H1 (cell line): ENCODE measurements at regions not wholly inside any gene's neighbourhood (a gene's known extent, or its start where the extent isn't known, plus 50 kb on each side); places are given as distances from the start of the nearest gene placed in this dataset.

ENCODE experiments used
- CTCF ChIA-PET: fragments of 300-600 bp; sonication (Branson Sonifier 250); formaldehyde crosslinking; loops from one replicate; lab custom pipeline; 2021; ENCODE audit not compliant: partially characterized antibody; lab: Charles Lee
- POLR2A ChIA-PET: fragments of 300-600 bp; sonication (Branson Sonifier 250); formaldehyde crosslinking; loops from one replicate; lab custom pipeline; 2021; ENCODE audit warnings: inconsistent platforms; ENCODE audit not compliant: partially characterized antibody; lab: Charles Lee
- DNase-seq, 2 experiments: peaks; one replicate each; pipeline versions ENCODE4 v3.0.0 to v3.0.0-alpha.2; 2010 to 2022; ENCODE audit warnings: low spot score in 2 of 2, low read depth in 1 of 2, mixed read lengths in 1 of 2
- FAIRE-seq: peaks from 2 replicates; lab custom pipeline; 2011; peaks lifted over from hg19 to GRCh38; lab: Jason Lieb, UNC
- H2AFZ ChIP-seq: 2 replicates; pipeline ENCODE4 v1.8.1; 2012; ENCODE audit warnings: low read length, inconsistent platforms
- H2AK5ac ChIP-seq: 2 replicates; pipeline ENCODE4 v1.6.1; 2013; ENCODE audit warnings: low read depth, low read length
- H2BK120ac ChIP-seq: replicated peaks from 2 replicates; pipeline ENCODE3; 2013; ENCODE audit warnings: low read depth, low read length, inconsistent platforms
- H2BK12ac ChIP-seq: 2 replicates; pipeline ENCODE4 v1.6.1; 2013; ENCODE audit warnings: low read depth, low read length
- H2BK15ac ChIP-seq: 2 replicates; pipeline ENCODE4 v1.6.1; 2013; ENCODE audit warnings: low read length
- H2BK20ac ChIP-seq: 2 replicates; pipeline ENCODE4 v1.6.1; 2013; ENCODE audit warnings: low read length
- H2BK5ac ChIP-seq: 2 replicates; pipeline ENCODE4 v1.6.1; 2013; ENCODE audit warnings: low read depth, low read length
- H3K14ac ChIP-seq: 2 replicates; pipeline ENCODE4 v1.6.1; 2013; ENCODE audit warnings: inconsistent platforms; ENCODE audit not compliant: insufficient read length
- H3K18ac ChIP-seq: 2 replicates; pipeline ENCODE4 v1.6.1; 2013; ENCODE audit warnings: low read length; ENCODE audit errors: extremely low read depth
- H3K23ac ChIP-seq: 2 replicates; pipeline ENCODE4 v1.6.1; 2013; ENCODE audit warnings: inconsistent platforms; ENCODE audit not compliant: insufficient read length
- H3K23me2 ChIP-seq: 2 replicates; pipeline ENCODE4 v1.6.1; 2013; ENCODE audit warnings: low read depth, low read length
- H3K27ac ChIP-seq: 2 replicates; pipeline ENCODE4 v1.6.1; 2011; ENCODE audit warnings: low read depth, low read length, inconsistent platforms
- H3K27me3 ChIP-seq, 4 experiments: replicated peaks in 1 of 4; 1 replicate in 1 of 4; 2 replicates in 3 of 4; pipeline versions ENCODE4 v1.6.1 to v1.8.1; 2011 to 2013; ENCODE audit warnings: low read length in 3 of 4, mild to moderate bottlenecking in 3 of 4, inconsistent platforms in 2 of 4, mixed read lengths in 2 of 4, moderate library complexity in 1 of 4; ENCODE audit not compliant: control insufficient read depth in 3 of 4, insufficient read depth in 3 of 4; ENCODE audit errors: extremely low read depth in 1 of 4
- H3K36me3 ChIP-seq, 4 experiments: 2 replicates each; pipeline versions ENCODE4 v1.6.1 to v1.8.1; 2011 to 2013; ENCODE audit warnings: mild to moderate bottlenecking in 4 of 4, low read length in 3 of 4, moderate library complexity in 2 of 4, control low read depth in 1 of 4, inconsistent platforms in 1 of 4; ENCODE audit not compliant: insufficient read depth in 4 of 4, control insufficient read depth in 2 of 4
- H3K4ac ChIP-seq: replicated peaks from 2 replicates; pipeline ENCODE3; 2013; ENCODE audit warnings: low read length, low read depth, mixed read lengths, inconsistent platforms; ENCODE audit not compliant: insufficient read length
- H3K4me1 ChIP-seq, 4 experiments: replicated peaks in 1 of 4; 1 replicate in 1 of 4; 2 replicates in 3 of 4; pipeline versions ENCODE4 v1.6.1 to v1.8.1; 2011 to 2013; ENCODE audit warnings: low read length in 3 of 4, inconsistent platforms in 2 of 4, mixed read lengths in 1 of 4; ENCODE audit not compliant: insufficient read depth in 4 of 4, control insufficient read depth in 3 of 4
- H3K4me2 ChIP-seq, 2 experiments: 2 replicates each; pipeline versions ENCODE4 v1.6.1 to v1.8.1; 2011 to 2013; ENCODE audit warnings: low read depth in 2 of 2, low read length in 2 of 2, control low read depth in 1 of 2, inconsistent platforms in 1 of 2, mild to moderate bottlenecking in 1 of 2; ENCODE audit not compliant: insufficient read depth in 1 of 2
- H3K4me3 ChIP-seq, 4 experiments: fragments of 200-600, 300-600 bp in 1 of 4; sonication (generic), shearing (Covaris generic), sonication (Bioruptor Twin) in 1 of 4; 2 replicates each; pipeline versions ENCODE4 v1.5.1 to v1.8.1; 2011 to 2016; ENCODE audit warnings: low read length in 4 of 4, low read depth in 3 of 4, control low read depth in 2 of 4, inconsistent platforms in 2 of 4, mild to moderate bottlenecking in 2 of 4, mixed read lengths in 1 of 4, moderate library complexity in 1 of 4; ENCODE audit not compliant: insufficient read depth in 2 of 4; ENCODE audit errors: extremely low read depth in 1 of 4
- H3K56ac ChIP-seq: replicated peaks from 2 replicates; pipeline ENCODE3; 2013; ENCODE audit warnings: low read depth, mild to moderate bottlenecking, mixed read lengths, low read length, inconsistent platforms; ENCODE audit not compliant: insufficient read length
- H3K79me1 ChIP-seq: 2 replicates; pipeline ENCODE4 v1.6.1; 2013; ENCODE audit warnings: low read depth, low read length, control low read depth
- H3K79me2 ChIP-seq, 2 experiments: 2 replicates each; pipeline versions ENCODE4 v1.6.1 to v1.8.1; 2012 to 2013; ENCODE audit warnings: low read length in 2 of 2, mild to moderate bottlenecking in 2 of 2, inconsistent platforms in 1 of 2; ENCODE audit not compliant: insufficient read depth in 2 of 2, control insufficient read depth in 1 of 2
- H3K9ac ChIP-seq, 4 experiments: replicated peaks in 1 of 4; 1 replicate in 1 of 4; 2 replicates in 3 of 4; pipeline versions ENCODE4 v1.6.1 to v1.8.1; 2011 to 2013; ENCODE audit warnings: low read depth in 3 of 4, low read length in 3 of 4, control low read depth in 2 of 4, mild to moderate bottlenecking in 2 of 4, moderate library complexity in 2 of 4, inconsistent platforms in 1 of 4; ENCODE audit errors: extremely low read depth in 1 of 4
- H3K9me3 ChIP-seq, 2 experiments: 2 replicates each; pipeline versions ENCODE4 v1.6.1 to v1.8.1; 2012 to 2013; ENCODE audit warnings: mild to moderate bottlenecking in 2 of 2, moderate library complexity in 2 of 2, control low read depth in 1 of 2, inconsistent platforms in 1 of 2, low read depth in 1 of 2, low read length in 1 of 2, mixed read lengths in 1 of 2; ENCODE audit not compliant: insufficient read depth in 2 of 2
- H4K20me1 ChIP-seq, 2 experiments: replicated peaks in 1 of 2; 2 replicates each; pipeline versions ENCODE3 to v1.8.1; 2011 to 2013; ENCODE audit warnings: inconsistent platforms in 2 of 2, low read length in 2 of 2, mild to moderate bottlenecking in 1 of 2; ENCODE audit not compliant: insufficient read depth in 2 of 2, control insufficient read depth in 1 of 2
- H4K5ac ChIP-seq: 2 replicates; pipeline ENCODE4 v1.6.1; 2013; ENCODE audit warnings: low read length, low read depth, mixed read lengths, inconsistent platforms; ENCODE audit not compliant: insufficient read length
- H4K8ac ChIP-seq: 2 replicates; pipeline ENCODE4 v1.8.0; 2013; ENCODE audit warnings: mild to moderate bottlenecking, moderate library complexity, low read length, inconsistent platforms; ENCODE audit not compliant: insufficient read depth; ENCODE audit errors: extremely low read depth
- H4K91ac ChIP-seq: replicated peaks from 2 replicates; pipeline ENCODE3; 2013; ENCODE audit warnings: low read length, mixed read lengths, inconsistent platforms; ENCODE audit not compliant: insufficient read length
- HDAC2 ChIP-seq, 2 experiments: fragments of 300-600 bp in 1 of 2; sonication (generic) in 1 of 2; IDR thresholded peaks; 2 replicates each; pipeline ENCODE4 v1.6.1; 2011 to 2012; ENCODE audit warnings: low read depth in 2 of 2, low read length in 2 of 2, mild to moderate bottlenecking in 2 of 2, moderate library complexity in 2 of 2, borderline replicate concordance in 1 of 2, inconsistent platforms in 1 of 2
- MAFK ChIP-seq: IDR thresholded peaks from 2 replicates; pipeline ENCODE4 v1.6.1; 2012; ENCODE audit warnings: low read depth, mild to moderate bottlenecking, improper control_type of control experiment, low read length
- TEAD4 ChIP-seq: IDR thresholded peaks from 2 replicates; pipeline ENCODE4 v1.6.1; 2012; ENCODE audit warnings: low read depth, low read length, inconsistent platforms, mixed read lengths
- WGBS, 2 experiments: shearing (Covaris generic) in 1 of 2; methylation state at CpG; one replicate each; pipeline versions ENCODE4 v1.1.6 to v1.1.7; 2013 to 2015; ENCODE audit warnings: low lambda C conversion rate in 2 of 2, mixed read lengths in 2 of 2, inconsistent platforms in 1 of 2, low coverage in 1 of 2, missing lambda C conversion rate in 1 of 2; ENCODE audit not compliant: insufficient replicate concordance in 2 of 2, insufficient coverage in 1 of 2, insufficient read length in 1 of 2; ENCODE audit errors: extremely low coverage in 1 of 2, missing lambda C conversion rate in 1 of 2; 5-methylcytosine and 5-hydroxymethylcytosine counted together

DNA sequence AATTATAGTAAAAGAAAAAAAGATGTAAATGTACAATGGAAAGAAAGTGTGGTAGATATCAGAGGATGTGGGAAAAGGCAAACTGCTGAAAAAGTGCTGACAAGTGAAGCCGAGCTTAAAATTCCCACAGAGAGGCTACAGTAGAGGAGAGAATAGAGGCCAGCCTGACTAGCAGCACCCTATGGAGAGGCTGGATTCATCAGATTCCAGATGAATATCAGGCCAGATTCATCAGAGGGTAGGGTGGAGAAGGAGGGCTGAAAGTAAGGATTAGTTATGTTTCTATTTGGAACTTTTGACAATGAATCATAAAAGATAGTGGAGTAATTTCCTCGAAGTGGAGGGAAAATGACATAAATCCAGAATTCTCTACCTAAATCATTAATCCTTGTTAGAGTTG lies 60.4 kb upstream of the NEK7 start:
- Histone ChIP-seq H4K20me1 (no peaks in the 10 kb centered on the region), H3K27me3 (no peaks in the 10 kb centered on the region), H3K56ac (no peak overlapping the region), H3K9me3 (no peaks in the 10 kb centered on the region)
- no peak for DNase-seq
- TF ChIP-seq TEAD4 (peak; percentile 70; the same call in 1 of the 2 replicates), MAFK (peak; percentile 44; the same call in 1 of the 2 replicates), HDAC2 (IDR thresholded peaks at IDR 0.05; ENCODE audit: borderline replicate concordance in 1 of 2, low read depth in 2 of 2, low read length in 2 of 2) (no peak)
- TF ChIP-seq, all 59 proteins: peak for 2
- CTCF ChIA-PET: interaction anchor here (0.9 kb wide), 1 partner anchor 12 kb away, joined by 3 read pairs; no protein-coding TSS in a partner anchor
- H2BK15ac ChIP-seq: no peak overlapping the region
- no peak overlapping the region for H4K8ac ChIP-seq
- POLR2A ChIA-PET: no interaction called here
- no peak overlapping the region for H2AK5ac ChIP-seq
- H3K4me1 ChIP-seq: peaks cover 0 to 3% (median 0%) of the 10 kb centered on the region in 4 experiments; a peak in 2 of 7 replicates
- H3K36me3 ChIP-seq: no peaks in the 10 kb centered on the region
- no peak for FAIRE-seq
- no peak overlapping the region for H3K4me3 ChIP-seq
- no peaks in the 10 kb centered on the region for H3K79me1 ChIP-seq
- H2BK20ac ChIP-seq: no peak overlapping the region
- H3K14ac ChIP-seq: no peak overlapping the region
- H4K5ac ChIP-seq: no peak overlapping the region
- no peak overlapping the region for H3K4ac ChIP-seq
- no peak overlapping the region for H4K91ac ChIP-seq
- 55% methylated on average over 2 of the region's 2 CpGs; no CpG with 5 or more reads in 1 of the 2 experiments for WGBS, 2 experiments
- no peak overlapping the region for H3K23ac ChIP-seq
- H2AFZ ChIP-seq: no peak overlapping the region
- H3K27ac ChIP-seq: no peak overlapping the region
- no peak overlapping the region; a peak in 1 of 4 replicates for H3K4me2 ChIP-seq
- H3K9ac ChIP-seq: no peak overlapping the region
- H3K23me2 ChIP-seq: no peaks in the 10 kb centered on the region
- H2BK12ac ChIP-seq: no peak overlapping the region
- no peak overlapping the region for H2BK5ac ChIP-seq
- H3K79me2 ChIP-seq: no peaks in the 10 kb centered on the region
- no peak overlapping the region for H3K18ac ChIP-seq
- no peak overlapping the region for H2BK120ac ChIP-seq
